Activated naive CD4-positive, alpha-beta T cell treated with anti-CD3 and anti-CD28 coated beads, Interleukin-2, amount 10 ng/mL, durations not matched to agents 7 days and 5 days (primary cell): ENCODE measurements at regions not wholly inside any gene's neighbourhood (a gene's known extent, or its start where the extent isn't known, plus 50 kb on each side); places are given as distances from the start of the nearest gene placed in this dataset.
"Not testable (repeated sequence)": the region's sequence is repeated elsewhere in the genome, so short reads cannot be mapped to it uniquely, and the experiment has no call there.

ENCODE experiments used
- CTCF ChIA-PET: fragments of 350-600 bp; sonication (Branson Sonifier 250); formaldehyde crosslinking; loops from one replicate; lab custom pipeline; 2021; ENCODE audit warnings: antibody characterized with exemption; lab: Charles Lee
- DNase-seq: peaks from one replicate; pipeline ENCODE4 v3.0.0-alpha.2; 2020
- H3K27ac Mint-ChIP-seq: one replicate; pipeline ENCODE4 v1.8.0; 2021; ENCODE audit warnings: mild to moderate bottlenecking, moderate library complexity, mixed read lengths
- H3K27me3 Mint-ChIP-seq: one replicate; pipeline ENCODE4 v1.8.0; 2021; ENCODE audit warnings: mild to moderate bottlenecking, mixed read lengths
- H3K36me3 Mint-ChIP-seq: one replicate; pipeline ENCODE4 v1.8.0; 2021; ENCODE audit warnings: mixed read lengths
- H3K4me1 Mint-ChIP-seq: one replicate; pipeline ENCODE4 v1.8.0; 2021; ENCODE audit warnings: mixed read lengths
- H3K4me3 Mint-ChIP-seq: one replicate; pipeline ENCODE4 v1.8.0; 2021; ENCODE audit warnings: mild to moderate bottlenecking, moderate library complexity, mixed read lengths
- H3K9me3 Mint-ChIP-seq: one replicate; pipeline ENCODE4 v1.8.0; 2021; ENCODE audit warnings: mixed read lengths

DNA sequence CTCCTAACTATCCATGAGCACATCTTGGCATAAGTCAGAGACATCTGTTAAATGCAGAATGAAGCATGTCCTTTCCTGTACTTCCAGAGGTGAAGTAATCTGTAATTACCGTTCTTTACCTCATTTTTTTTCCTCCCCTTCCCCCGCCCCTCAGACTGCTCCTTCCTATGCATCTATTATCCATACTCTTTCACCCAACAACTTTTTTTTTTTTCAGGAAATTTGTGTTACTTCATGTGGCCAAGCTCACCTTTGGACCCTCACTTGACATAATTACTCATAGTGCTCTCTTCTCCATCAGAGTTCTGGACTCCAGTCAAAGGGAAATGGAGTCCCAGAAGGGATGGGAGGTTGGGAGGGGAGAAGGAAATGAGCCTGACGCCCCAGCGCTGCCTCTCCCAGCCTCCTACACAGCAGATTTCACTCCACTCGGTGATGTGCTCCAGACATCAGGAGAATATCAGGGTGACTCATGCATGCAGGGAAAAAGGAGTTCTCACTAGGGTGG, 568.8 kb downstream of the STIM2 start:
- CTCF ChIA-PET: no interaction called here
- Mint-ChIP-seq H3K36me3 (no peaks in the 10 kb centered on the region), H3K4me3 (no peak overlapping the region), H3K27ac (no peak overlapping the region), H3K4me1 (no peaks in the 10 kb centered on the region), H3K27me3 (no peaks in the 10 kb centered on the region), H3K9me3 (peaks cover 5% of the 10 kb centered on the region)
- DNase-seq: no peak

DNA sequence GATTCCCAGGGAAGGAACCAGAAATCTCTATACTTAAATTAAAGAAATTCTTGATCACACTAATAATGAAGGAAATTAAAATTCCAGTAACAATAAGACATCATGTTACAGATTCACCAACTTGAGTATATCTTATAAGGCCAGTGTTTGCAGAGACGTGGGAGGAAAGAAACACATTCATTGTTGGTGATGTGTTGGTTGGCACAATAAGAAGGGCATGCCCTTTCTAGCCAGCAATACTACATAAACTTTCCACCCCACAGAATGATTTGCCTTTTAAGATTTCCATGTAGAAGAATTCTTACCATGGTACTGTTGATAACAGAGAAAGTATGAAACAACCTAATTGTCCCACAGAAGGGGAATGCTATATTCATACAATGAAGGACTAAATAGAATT, 581.5 kb downstream of the STIM2 start:
- Mint-ChIP-seq H3K4me3 (no peak overlapping the region), H3K27ac (no peak overlapping the region), H3K27me3 (no peaks in the 10 kb centered on the region), H3K4me1 (no peaks in the 10 kb centered on the region), H3K9me3 (no peaks in the 10 kb centered on the region), H3K36me3 (no peaks in the 10 kb centered on the region)
- DNase-seq: no peak
- CTCF ChIA-PET: no interaction called here

DNA sequence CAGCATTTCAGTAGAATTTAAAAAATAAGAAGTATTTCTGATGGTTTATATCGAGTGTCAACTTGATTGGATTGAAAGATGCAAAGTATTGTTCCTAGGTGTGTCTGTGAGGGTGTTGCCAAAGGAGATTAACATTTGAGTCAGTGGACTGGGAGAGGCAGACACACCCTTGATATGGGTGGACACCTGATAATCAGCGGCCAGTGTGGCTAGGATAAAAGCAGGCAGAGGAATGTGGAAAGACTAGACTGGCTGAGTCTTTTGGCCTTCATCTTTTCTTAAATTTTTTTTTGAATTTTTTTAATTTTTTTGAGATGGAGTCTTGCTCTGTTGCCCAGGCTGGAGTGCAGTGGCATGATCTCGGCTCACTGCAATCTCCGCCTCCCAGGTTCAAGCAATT, 582.0 kb downstream of the STIM2 start:
- CTCF ChIA-PET, H3K36me3 Mint-ChIP-seq, DNase-seq, H3K9me3 Mint-ChIP-seq, H3K27me3 Mint-ChIP-seq, H3K4me3 Mint-ChIP-seq, H3K27ac Mint-ChIP-seq, H3K4me1 Mint-ChIP-seq: not testable (repeated sequence)

DNA sequence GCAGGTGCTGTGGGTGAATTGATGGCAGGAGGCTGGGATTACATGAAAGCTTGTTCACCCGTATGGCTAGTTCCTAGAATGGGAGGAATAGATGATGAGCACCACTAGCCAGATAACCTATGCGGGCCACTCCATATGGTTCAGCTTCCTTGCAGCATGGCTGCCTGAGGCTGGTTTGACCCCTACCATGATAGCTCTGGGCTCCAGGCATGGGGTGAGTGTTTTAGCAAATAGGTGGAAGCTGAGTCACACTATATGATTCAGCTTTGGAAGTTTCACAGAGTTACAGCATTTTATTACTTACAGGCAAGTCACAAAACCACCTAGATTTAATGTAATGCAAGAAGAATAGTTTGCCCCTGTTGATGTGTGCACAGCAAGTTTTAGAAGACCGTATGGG, 603.2 kb downstream of the STIM2 start:
- peaks cover 1% of the 10 kb centered on the region for H3K9me3 Mint-ChIP-seq
- CTCF ChIA-PET: interaction anchor here (0.6 kb wide), 1 partner anchor 16 kb away, joined by 3 read pairs; no protein-coding TSS in a partner anchor

DNA sequence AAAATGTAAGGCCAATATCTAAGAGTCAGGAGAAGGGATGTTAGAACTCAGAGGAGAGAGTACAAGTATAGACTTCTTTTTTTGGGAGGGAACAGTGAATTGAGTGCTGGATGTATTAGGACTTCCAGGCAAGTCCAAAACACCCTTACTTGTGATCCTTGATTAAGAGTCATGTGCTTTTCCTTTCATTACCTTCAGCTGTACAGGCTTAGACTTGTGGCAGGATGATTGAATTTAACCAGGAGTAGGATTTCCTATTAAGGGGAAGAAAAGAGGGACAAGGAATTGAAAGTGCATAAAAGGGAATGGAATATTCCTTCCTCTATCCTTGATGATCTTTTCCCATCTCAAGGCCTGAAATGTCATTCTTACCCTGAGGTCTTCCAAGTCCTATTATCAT, 606.7 kb downstream of the STIM2 start:
- Mint-ChIP-seq H3K4me3 (no peak overlapping the region), H3K27me3 (no peaks in the 10 kb centered on the region), H3K9me3 (peaks cover 4% of the 10 kb centered on the region), H3K27ac (no peak overlapping the region), H3K36me3 (no peaks in the 10 kb centered on the region), H3K4me1 (no peaks in the 10 kb centered on the region)
- CTCF ChIA-PET: no interaction called here
- DNase-seq: no peak

More for the DNA sequence above, 603.2 kb downstream of the STIM2 start:
- no peak overlapping the region for H3K27ac Mint-ChIP-seq
- no peaks in the 10 kb centered on the region for H3K36me3 Mint-ChIP-seq
- no peak overlapping the region for H3K4me3 Mint-ChIP-seq
- H3K27me3 Mint-ChIP-seq: no peaks in the 10 kb centered on the region
- H3K4me1 Mint-ChIP-seq: no peaks in the 10 kb centered on the region
- no peak for DNase-seq

DNA sequence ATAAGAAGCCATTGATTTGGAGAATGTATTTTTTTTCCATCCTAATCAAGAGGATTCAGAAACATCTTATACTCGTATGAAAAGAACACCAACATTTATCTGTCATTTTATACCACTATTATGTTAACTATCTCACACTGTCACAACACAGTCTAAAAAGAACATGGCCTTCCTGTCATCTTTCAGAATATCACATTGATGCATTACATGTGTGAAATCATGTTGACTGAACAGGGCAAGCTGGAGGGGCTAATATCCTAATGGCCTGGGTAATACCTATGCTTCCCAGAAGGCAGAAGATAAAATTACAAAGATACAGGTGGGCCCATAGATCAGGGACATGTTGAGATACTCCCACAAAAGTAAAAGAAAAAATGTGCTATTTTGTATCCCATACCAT, 611.7 kb downstream of the STIM2 start:
- CTCF ChIA-PET: no interaction called here
- no peaks in the 10 kb centered on the region for H3K36me3 Mint-ChIP-seq

DNA sequence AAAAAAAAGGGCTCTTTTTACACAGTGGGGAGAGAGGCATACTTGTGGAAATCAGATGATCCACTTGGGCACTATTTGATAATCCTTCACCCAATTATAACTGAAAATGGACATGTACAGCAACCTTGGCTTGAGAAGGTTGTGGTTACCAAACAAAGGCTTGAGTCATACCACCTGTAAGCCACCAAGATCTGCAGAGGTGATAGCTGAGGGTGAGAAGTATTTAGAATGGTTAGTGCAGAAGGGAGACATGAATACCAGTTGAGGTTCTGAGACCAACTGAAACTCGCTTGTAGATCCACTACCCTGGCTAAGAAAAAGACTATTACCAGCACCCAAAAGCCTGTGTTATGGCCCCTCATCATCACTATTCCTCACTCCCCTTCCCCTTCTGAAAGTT, 614.0 kb downstream of the STIM2 start:
- H3K36me3 Mint-ChIP-seq: no peaks in the 10 kb centered on the region
- H3K4me1 Mint-ChIP-seq: no peaks in the 10 kb centered on the region
- H3K9me3 Mint-ChIP-seq: peaks cover 3% of the 10 kb centered on the region
- no peak overlapping the region for H3K27ac Mint-ChIP-seq
- no peaks in the 10 kb centered on the region for H3K27me3 Mint-ChIP-seq
- no peak for DNase-seq
- CTCF ChIA-PET: no interaction called here
- no peak overlapping the region for H3K4me3 Mint-ChIP-seq

More for the DNA sequence above, 611.7 kb downstream of the STIM2 start:
- no peaks in the 10 kb centered on the region for H3K27me3 Mint-ChIP-seq
- peaks cover 3% of the 10 kb centered on the region for H3K9me3 Mint-ChIP-seq
- no peak for DNase-seq
- H3K4me3 Mint-ChIP-seq: no peak overlapping the region
- H3K27ac Mint-ChIP-seq: no peak overlapping the region
- H3K4me1 Mint-ChIP-seq: no peaks in the 10 kb centered on the region

DNA sequence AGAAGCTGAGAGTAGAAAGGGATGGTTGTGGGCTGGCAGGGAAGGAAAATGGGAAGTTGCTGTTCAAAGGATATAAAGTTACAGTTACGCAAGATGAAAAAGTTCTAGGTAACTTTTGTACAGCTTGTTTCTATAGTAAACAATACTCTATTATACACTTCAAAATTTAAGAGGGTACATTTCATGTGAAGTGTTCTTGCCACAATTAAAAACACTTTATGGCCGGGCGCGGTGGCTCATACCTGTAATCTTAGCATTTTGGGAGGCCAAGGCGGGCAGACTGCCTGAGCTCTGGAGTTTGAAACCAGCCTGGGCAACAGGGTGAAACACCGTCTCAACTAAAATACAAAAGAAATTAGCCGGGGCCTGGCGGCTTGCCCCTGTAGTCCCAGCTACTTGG, 623.6 kb downstream of the STIM2 start:
- no peaks in the 10 kb centered on the region for H3K4me1 Mint-ChIP-seq
- H3K36me3 Mint-ChIP-seq: no peaks in the 10 kb centered on the region
- no peaks in the 10 kb centered on the region for H3K27me3 Mint-ChIP-seq
- H3K9me3 Mint-ChIP-seq: no peaks in the 10 kb centered on the region
- no peak overlapping the region for H3K27ac Mint-ChIP-seq
- no peak for DNase-seq
- CTCF ChIA-PET: no interaction called here
- no peak overlapping the region for H3K4me3 Mint-ChIP-seq

DNA sequence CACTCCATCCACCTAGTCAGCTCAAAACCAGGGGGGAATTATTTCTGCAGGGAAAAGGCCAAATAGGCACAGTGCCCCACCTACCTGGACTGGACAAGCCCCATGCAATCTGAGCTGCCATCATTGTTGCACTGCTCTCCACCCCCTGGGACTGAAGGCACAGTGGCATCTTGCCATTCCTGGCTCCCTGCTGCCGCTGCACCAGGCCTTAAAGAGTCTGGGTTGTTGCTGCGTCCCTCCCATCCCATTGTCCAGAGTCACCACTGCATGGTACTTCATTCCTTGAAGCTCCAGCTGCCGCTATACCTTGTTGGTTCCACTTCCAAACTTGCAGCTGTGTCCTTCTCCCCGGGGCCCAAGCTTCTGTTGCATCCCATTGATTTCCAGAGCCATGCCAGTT, 629.7 kb downstream of the STIM2 start:
- no peak overlapping the region for H3K27ac Mint-ChIP-seq
- no peaks in the 10 kb centered on the region for H3K36me3 Mint-ChIP-seq
- no peak for DNase-seq
- no peak overlapping the region for H3K4me3 Mint-ChIP-seq
- H3K27me3 Mint-ChIP-seq: no peaks in the 10 kb centered on the region
- no peaks in the 10 kb centered on the region for H3K9me3 Mint-ChIP-seq
- H3K4me1 Mint-ChIP-seq: no peaks in the 10 kb centered on the region
- CTCF ChIA-PET: no interaction called here

DNA sequence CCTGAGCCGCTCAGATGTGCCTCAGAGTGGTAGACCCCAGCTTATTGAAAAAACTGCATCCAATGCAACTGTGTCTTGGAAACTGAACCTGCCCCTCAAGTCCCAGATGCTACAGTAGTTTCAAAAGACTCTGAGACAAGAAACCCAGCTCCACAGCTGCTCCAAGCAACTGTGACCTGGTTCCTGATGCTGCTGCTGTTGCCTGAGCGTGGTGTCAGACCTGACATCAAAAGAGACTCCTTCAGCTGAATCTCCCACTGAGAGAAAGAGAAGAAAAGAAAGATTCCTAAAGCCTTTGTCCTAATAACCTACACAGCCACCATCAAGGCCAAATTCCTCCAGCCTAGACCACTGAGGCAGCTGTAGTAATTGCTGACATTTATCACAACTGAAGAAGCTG, 630.1 kb downstream of the STIM2 start:
- Mint-ChIP-seq H3K36me3 (no peaks in the 10 kb centered on the region), H3K4me3 (no peak overlapping the region), H3K9me3 (no peaks in the 10 kb centered on the region), H3K4me1 (no peaks in the 10 kb centered on the region), H3K27ac (no peak overlapping the region), H3K27me3 (no peaks in the 10 kb centered on the region)
- CTCF ChIA-PET: no interaction called here
- DNase-seq: no peak

DNA sequence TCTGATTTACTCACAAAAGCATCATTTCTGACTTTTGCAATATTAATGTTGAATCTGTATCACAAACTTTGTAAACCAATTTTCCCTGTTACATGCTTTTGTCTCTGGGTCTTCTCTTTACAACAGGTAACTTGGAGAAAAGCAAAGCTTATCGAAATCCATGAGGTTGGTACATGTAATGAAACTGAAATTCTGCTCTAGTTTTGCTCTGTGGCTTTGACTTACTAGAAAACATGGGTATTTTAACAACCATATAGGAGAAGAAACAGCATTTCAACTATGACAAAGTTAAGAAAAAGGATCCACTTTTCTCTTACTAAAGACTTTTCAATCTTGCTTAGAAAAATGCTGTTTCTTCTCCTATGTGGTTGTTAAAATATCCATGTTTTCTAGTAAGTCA, 645.8 kb downstream of the STIM2 start:
- H3K27ac Mint-ChIP-seq: no peak overlapping the region
- no peak for DNase-seq
- peaks cover 3% of the 10 kb centered on the region for H3K9me3 Mint-ChIP-seq
- H3K4me3 Mint-ChIP-seq: no peak overlapping the region
- H3K27me3 Mint-ChIP-seq: no peaks in the 10 kb centered on the region
- H3K36me3 Mint-ChIP-seq: no peaks in the 10 kb centered on the region
- no peaks in the 10 kb centered on the region for H3K4me1 Mint-ChIP-seq
- CTCF ChIA-PET: no interaction called here

DNA sequence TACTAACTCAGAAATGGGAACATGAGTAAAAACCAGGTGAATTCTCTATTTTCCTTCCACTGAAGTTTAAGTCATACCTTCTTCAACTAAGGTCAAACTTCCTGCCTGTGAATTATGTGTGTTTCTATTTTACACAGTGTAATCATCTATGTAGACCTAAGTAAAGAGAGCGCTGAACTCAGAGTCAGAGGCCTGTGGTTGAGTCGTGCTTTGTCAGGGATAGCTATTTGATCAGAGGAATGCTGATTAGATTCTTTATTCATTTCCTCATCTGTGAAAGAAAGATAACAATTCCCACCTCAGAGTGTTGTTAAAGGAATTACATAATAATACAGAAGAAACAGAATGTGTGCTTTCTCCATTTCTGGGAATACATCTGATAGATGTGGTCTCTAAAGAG, 654.1 kb downstream of the STIM2 start:
- Mint-ChIP-seq H3K4me3 (no peak overlapping the region), H3K4me1 (no peaks in the 10 kb centered on the region), H3K36me3 (no peaks in the 10 kb centered on the region), H3K9me3 (peaks cover 5% of the 10 kb centered on the region), H3K27ac (no peak overlapping the region), H3K27me3 (no peaks in the 10 kb centered on the region)
- CTCF ChIA-PET: interaction anchor here (0.6 kb wide), 1 partner anchor 155 kb away, joined by 3 read pairs; no protein-coding TSS in a partner anchor
- DNase-seq: no peak

DNA sequence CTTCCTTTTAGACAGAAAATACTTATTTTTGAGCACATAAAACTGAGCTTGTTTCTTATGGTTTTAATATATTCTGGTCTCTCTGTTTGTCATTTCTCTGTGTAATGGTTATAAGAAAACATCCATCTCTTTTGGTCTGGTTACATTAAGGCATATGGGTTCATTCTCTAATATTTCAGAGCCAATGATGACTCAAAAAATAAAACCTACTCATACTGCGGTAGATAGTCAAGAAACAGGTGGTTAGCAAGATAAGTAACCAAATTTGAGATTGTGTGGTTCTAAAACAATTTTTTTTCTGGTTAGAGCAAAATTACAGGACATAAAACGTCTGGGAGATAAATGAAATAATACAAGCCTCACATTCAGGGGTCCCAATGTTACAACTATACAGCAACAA, 654.5 kb downstream of the STIM2 start:
- DNase-seq: no peak
- no peak overlapping the region for H3K4me3 Mint-ChIP-seq

DNA sequence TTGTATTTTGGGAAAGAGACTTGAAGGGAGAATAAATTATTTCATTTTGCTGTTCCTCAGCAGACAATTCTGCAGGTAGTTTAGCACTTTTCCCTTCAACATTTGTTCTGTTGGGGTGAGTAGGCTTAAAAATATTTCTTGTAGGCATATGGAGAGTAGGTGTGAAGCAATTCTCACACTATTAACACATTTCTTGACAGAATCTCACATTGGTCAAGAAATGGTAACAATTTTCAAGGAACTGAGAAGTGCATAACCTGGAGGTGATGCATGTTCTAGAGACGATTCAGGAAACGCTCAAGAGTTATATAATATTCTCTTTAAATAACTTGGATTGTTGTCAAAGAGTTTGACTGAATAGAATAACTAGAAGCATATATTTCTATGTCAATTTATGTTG, 658.2 kb downstream of the STIM2 start:
- no peaks in the 10 kb centered on the region for H3K36me3 Mint-ChIP-seq
- no peak overlapping the region for H3K27ac Mint-ChIP-seq
- H3K4me3 Mint-ChIP-seq: no peak overlapping the region
- no peak for DNase-seq
- no peaks in the 10 kb centered on the region for H3K4me1 Mint-ChIP-seq
- peaks cover 5% of the 10 kb centered on the region for H3K9me3 Mint-ChIP-seq
- CTCF ChIA-PET: no interaction called here
- no peaks in the 10 kb centered on the region for H3K27me3 Mint-ChIP-seq

More for the DNA sequence above, 654.5 kb downstream of the STIM2 start:
- H3K27ac Mint-ChIP-seq: no peak overlapping the region
- CTCF ChIA-PET: interaction anchor here (0.6 kb wide), 1 partner anchor 155 kb away, joined by 3 read pairs; no protein-coding TSS in a partner anchor
- H3K9me3 Mint-ChIP-seq: peaks cover 5% of the 10 kb centered on the region
- no peaks in the 10 kb centered on the region for H3K36me3 Mint-ChIP-seq
- H3K4me1 Mint-ChIP-seq: no peaks in the 10 kb centered on the region
- no peaks in the 10 kb centered on the region for H3K27me3 Mint-ChIP-seq

DNA sequence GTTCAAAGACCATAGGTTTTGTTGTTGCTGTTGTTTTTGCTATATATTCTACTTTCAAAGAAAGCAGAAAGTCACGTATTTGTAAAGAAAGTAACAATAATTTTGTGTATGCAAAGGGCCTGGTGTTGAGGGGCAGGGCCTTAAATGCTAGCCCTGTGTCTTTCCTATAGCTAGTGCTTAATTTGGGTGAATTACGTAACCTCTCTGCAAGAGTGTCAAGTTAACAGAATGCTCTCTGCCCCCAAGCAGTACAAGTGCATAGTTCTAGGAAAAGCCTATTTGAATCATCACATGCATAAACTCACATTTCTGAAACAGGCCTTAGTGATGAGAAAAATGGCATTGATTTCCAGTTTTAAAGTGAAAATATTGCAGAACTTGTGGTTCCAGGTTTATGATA, 663.6 kb downstream of the STIM2 start:
- Mint-ChIP-seq H3K4me3 (no peak overlapping the region), H3K27ac (no peak overlapping the region), H3K27me3 (no peaks in the 10 kb centered on the region), H3K4me1 (no peaks in the 10 kb centered on the region), H3K36me3 (no peaks in the 10 kb centered on the region), H3K9me3 (no peaks in the 10 kb centered on the region)
- CTCF ChIA-PET: no interaction called here
- no peak for DNase-seq

DNA sequence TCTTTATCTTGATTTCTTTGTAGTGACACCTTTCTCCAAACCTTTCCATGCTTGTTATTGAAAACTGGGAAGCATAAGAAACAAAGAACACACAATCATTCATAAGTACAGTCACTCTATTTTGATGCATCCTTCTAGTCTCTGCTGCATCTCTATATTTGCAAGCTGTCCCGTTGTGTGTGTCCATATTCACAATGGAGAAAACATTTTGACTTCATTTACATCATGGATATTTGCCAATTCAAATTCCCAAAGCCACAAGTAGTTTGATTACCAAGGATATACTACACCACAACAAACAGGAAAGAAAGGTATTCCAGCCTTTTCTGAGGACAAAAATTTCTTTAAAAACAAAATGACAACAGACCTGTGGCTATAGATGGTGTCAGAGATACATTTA, 673.8 kb downstream of the STIM2 start:
- H3K36me3 Mint-ChIP-seq: no peaks in the 10 kb centered on the region
- H3K9me3 Mint-ChIP-seq: peaks cover 3% of the 10 kb centered on the region
- no peak overlapping the region for H3K27ac Mint-ChIP-seq
- DNase-seq: no peak
- CTCF ChIA-PET: no interaction called here
- no peaks in the 10 kb centered on the region for H3K27me3 Mint-ChIP-seq
- H3K4me3 Mint-ChIP-seq: no peak overlapping the region
- H3K4me1 Mint-ChIP-seq: no peaks in the 10 kb centered on the region
